ENCODE measurements at regions not wholly inside any gene's neighbourhood (a gene's known extent, or its start where the extent isn't known, plus 50 kb on each side); places are given as distances from the start of the nearest gene placed in this dataset.

DNA sequence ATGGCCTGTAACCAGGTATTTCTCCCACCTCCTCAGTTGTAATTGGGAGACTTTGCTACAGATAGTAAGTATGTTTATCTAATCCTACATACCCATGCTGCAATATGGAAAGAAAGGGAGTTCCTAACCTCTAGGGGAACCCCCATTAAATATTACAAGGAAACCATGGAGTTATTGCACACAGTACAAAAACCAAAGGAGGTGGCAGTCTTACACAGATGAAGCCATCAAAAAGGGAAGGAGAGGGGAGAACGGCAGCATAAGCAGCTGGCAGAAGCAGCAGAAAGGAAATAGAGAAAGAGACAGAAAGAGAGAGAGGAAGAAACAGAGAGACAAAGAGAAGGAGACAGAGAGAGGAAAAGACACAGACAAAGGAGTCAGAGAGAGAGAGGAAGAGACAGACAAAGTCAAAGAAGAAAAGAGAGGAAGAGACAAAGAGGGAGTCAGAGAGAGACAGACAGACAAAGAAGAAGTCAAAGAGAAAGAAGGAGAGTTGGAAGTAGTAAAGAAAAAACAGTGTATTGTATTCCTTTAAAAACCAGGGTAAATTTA lies 142.9 kb downstream of the FASLG start:
- Histone ChIP-seq H3K79me2 (ENCODE audit: insufficient read depth, low read length) (no peaks in the 10 kb centered on the region), H3F3A (ENCODE audit: insufficient read depth, low read length) (no peaks in the 10 kb centered on the region), H3K9ac (ENCODE audit: low read length) (no peak overlapping the region), H2AFZ (ENCODE audit: low read length) (no peak overlapping the region), H3K4me1 (ENCODE audit: insufficient read depth, low read length, severe bottlenecking) (no peaks in the 10 kb centered on the region), H3K4me3 (ENCODE audit: low read depth, low read length, poor library complexity, severe bottlenecking) (no peak overlapping the region), H3K27ac (ENCODE audit: low read depth, low read length, poor library complexity, severe bottlenecking) (no peak overlapping the region), H3K27me3 (ENCODE audit: insufficient read depth, low read length) (no peaks in the 10 kb centered on the region), H3K4me2 (ENCODE audit: low read length) (no peak overlapping the region), H4K20me1 (ENCODE audit: insufficient read depth, low read length) (no peaks in the 10 kb centered on the region), H3K9me2 (ENCODE audit: low read depth, low read length) (no peaks in the 10 kb centered on the region), H3K9me3 (ENCODE audit: low read length) (peaks cover 6% of the 10 kb centered on the region; the same call in 1 of the 2 replicates), H3K36me3 (ENCODE audit: insufficient read depth, low read length) (no peaks in the 10 kb centered on the region)
- TF ChIP-seq CTCF (IDR thresholded peaks at IDR 0.05; ENCODE audit: low read length) = no peak
- TF ChIP-seq EZH2 (IDR thresholded peaks at IDR 0.05; ENCODE audit: borderline replicate concordance, low read length) = no peak

GRCh38 chr1:172809750-172810149 lies 150.8 kb downstream of the FASLG start:
- Histone ChIP-seq H2AFZ (ENCODE audit: low read length) (no peak overlapping the region), H3K9me2 (ENCODE audit: low read depth, low read length) (no peaks in the 10 kb centered on the region), H3K4me2 (ENCODE audit: low read length) (no peak overlapping the region), H3K9me3 (ENCODE audit: low read length) (peaks cover 1% of the 10 kb centered on the region; the same call in 1 of the 2 replicates), H3K4me1 (ENCODE audit: insufficient read depth, low read length, severe bottlenecking) (no peaks in the 10 kb centered on the region), H3K36me3 (ENCODE audit: insufficient read depth, low read length) (no peaks in the 10 kb centered on the region), H3K27ac (ENCODE audit: low read depth, low read length, poor library complexity, severe bottlenecking) (no peak overlapping the region), H3F3A (ENCODE audit: insufficient read depth, low read length) (no peaks in the 10 kb centered on the region), H3K9ac (ENCODE audit: low read length) (no peak overlapping the region), H3K27me3 (ENCODE audit: insufficient read depth, low read length) (no peaks in the 10 kb centered on the region), H4K20me1 (ENCODE audit: insufficient read depth, low read length) (no peaks in the 10 kb centered on the region), H3K79me2 (ENCODE audit: insufficient read depth, low read length) (no peaks in the 10 kb centered on the region), H3K4me3 (ENCODE audit: low read depth, low read length, poor library complexity, severe bottlenecking) (no peak overlapping the region)
- no peak for TF ChIP-seq CTCF (IDR thresholded peaks at IDR 0.05; ENCODE audit: low read length)
- no peak for TF ChIP-seq EZH2 (IDR thresholded peaks at IDR 0.05; ENCODE audit: borderline replicate concordance, low read length)

DNA sequence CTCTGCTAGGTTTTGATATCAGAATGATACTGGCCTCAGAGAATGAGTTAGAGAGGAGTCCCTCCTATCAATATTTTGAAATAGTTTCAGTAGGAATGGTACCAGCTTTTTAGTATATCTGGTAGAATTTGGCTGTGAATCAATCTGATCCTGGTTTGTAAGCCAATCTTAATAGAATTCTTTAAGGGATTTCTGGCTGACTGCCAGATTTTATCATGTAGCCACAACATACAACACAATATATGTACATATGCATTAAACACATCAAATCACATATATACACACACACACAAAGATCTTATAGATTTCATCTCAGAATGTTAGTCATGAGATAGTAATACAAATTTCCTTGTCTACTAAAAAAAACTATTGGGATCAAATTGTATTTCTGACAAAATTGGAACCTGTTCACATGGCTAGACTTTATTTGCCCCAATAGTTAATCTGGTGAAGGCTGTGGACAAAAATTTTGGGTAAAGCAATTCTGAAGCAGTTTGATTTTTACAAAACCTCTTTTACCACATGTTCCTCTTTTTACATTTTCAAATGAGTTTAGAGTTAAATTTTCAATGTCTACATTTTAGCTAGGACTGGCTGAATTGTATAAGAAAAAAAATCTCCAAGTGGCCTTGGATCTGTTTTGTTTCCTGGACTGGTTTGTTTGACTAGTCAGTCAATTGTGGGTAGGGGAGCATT lies 151.7 kb downstream of the FASLG start:
- no peak for TF ChIP-seq CTCF (IDR thresholded peaks at IDR 0.05; ENCODE audit: low read length)
- TF ChIP-seq EZH2 (IDR thresholded peaks at IDR 0.05; ENCODE audit: borderline replicate concordance, low read length) = no peak

More for the DNA sequence above, 151.7 kb downstream of the FASLG start:
- H3K27ac ChIP-seq (ENCODE audit: low read depth, low read length, poor library complexity, severe bottlenecking) = no peak overlapping the region
- no peak overlapping the region for H2AFZ ChIP-seq (ENCODE audit: low read length)
- peaks cover 6% of the 10 kb centered on the region; the same call in 1 of the 2 replicates for H3K9me3 ChIP-seq (ENCODE audit: low read length)
- H3K79me2 ChIP-seq (ENCODE audit: insufficient read depth, low read length) = no peaks in the 10 kb centered on the region
- no peak overlapping the region for H3K4me3 ChIP-seq (ENCODE audit: low read depth, low read length, poor library complexity, severe bottlenecking)
- no peak overlapping the region for H3K4me2 ChIP-seq (ENCODE audit: low read length)
- no peaks in the 10 kb centered on the region for H3F3A ChIP-seq (ENCODE audit: insufficient read depth, low read length)
- H3K36me3 ChIP-seq (ENCODE audit: insufficient read depth, low read length) = no peaks in the 10 kb centered on the region
- no peaks in the 10 kb centered on the region for H4K20me1 ChIP-seq (ENCODE audit: insufficient read depth, low read length)
- no peaks in the 10 kb centered on the region for H3K27me3 ChIP-seq (ENCODE audit: insufficient read depth, low read length)
- no peaks in the 10 kb centered on the region for H3K4me1 ChIP-seq (ENCODE audit: insufficient read depth, low read length, severe bottlenecking)
- H3K9me2 ChIP-seq (ENCODE audit: low read depth, low read length) = no peaks in the 10 kb centered on the region
- H3K9ac ChIP-seq (ENCODE audit: low read length) = no peak overlapping the region
